Tibial artery (tissue), 4 donors: ENCODE measurements at regions not wholly inside any gene's neighbourhood (a gene's known extent, or its start where the extent isn't known, plus 50 kb on each side); places are given as distances from the start of the nearest gene placed in this dataset.

ENCODE experiments used
- DNase-seq, 2 donors: peaks; one replicate each; pipeline ENCODE4 v3.0.0-alpha.2; 2019
- H3K27ac ChIP-seq, 2 donors: fragments of 200-600 bp; sonication (generic) in 1 of 2; 1 replicate in 1 of 2; 2 replicates in 1 of 2; pipeline ENCODE4 v1.5.1; 2018 to 2019; ENCODE audit warnings: mild to moderate bottlenecking in 1 of 2
- H3K27me3 ChIP-seq, 2 donors: fragments of 200-600 bp; sonication (generic) in 1 of 2; one replicate each; pipeline versions ENCODE4 v1.5.1 to v1.6.0; 2016 to 2019
- H3K36me3 ChIP-seq, 3 donors: fragments of 200-600 bp; sonication (generic) in 2 of 3; one replicate each; pipeline ENCODE4 v1.5.1; 2016 to 2019; ENCODE audit warnings: mild to moderate bottlenecking in 2 of 3
- H3K4me1 ChIP-seq, 4 donors: fragments of 200-600 bp; sonication (generic) in 2 of 4; 1 replicate in 3 of 4; 2 replicates in 1 of 4; pipeline ENCODE4 v1.5.1; 2016 to 2019
- H3K4me3 ChIP-seq, 2 donors: fragments of 200-600 bp; sonication (generic) in 1 of 2; 1 replicate in 1 of 2; 2 replicates in 1 of 2; pipeline ENCODE4 v1.5.1; 2018 to 2019; ENCODE audit warnings: mild to moderate bottlenecking in 2 of 2
- H3K9me3 ChIP-seq, 3 donors: fragments of 200-600 bp; sonication (generic) in 1 of 3; one replicate each; pipeline ENCODE4 v1.5.1; 2016 to 2019
- CTCF ChIP-seq, 2 experiments: fragments of 200-600 bp in 1 of 2; fragments of 450-650 bp in 1 of 2; IDR thresholded peaks; one replicate each; pipeline ENCODE4 v1.5.1; 2017 to 2019; ENCODE audit warnings: antibody characterized with exemption in 2 of 2, mild to moderate bottlenecking in 1 of 2, moderate library complexity in 1 of 2
- intact Hi-C: fragments of 100-400 bp; cut with DNase I; formaldehyde crosslinking; loops from one replicate; pipeline ENCODE4 v1.15.0; 2023; ENCODE audit warnings: low total_unique reads

GRCh38 chr1:4984841-4985240 lies 330.4 kb downstream of the AJAP1 start:
- H3K27ac ChIP-seq = no peak overlapping the region
- DNase-seq = no peak
- H3K36me3 ChIP-seq = no peaks in the 10 kb centered on the region
- TF ChIP-seq CTCF (IDR thresholded peaks at IDR 0.05) = no peak
- H3K27me3 ChIP-seq = peaks cover 0 to 4% of the 10 kb centered on the region in 2 donors
- intact Hi-C loops = no loop called here
- no peaks in the 10 kb centered on the region for H3K4me1 ChIP-seq
- peaks cover 0 to 4% (median 0%) of the 10 kb centered on the region in 3 donors for H3K9me3 ChIP-seq
- H3K4me3 ChIP-seq = no peak overlapping the region

- H3K4me3 ChIP-seq = no peak overlapping the region
Observed at GRCh38 chr1:4980211-4980610, 325.8 kb downstream of the AJAP1 start.

GRCh38 chr1:4978660-4979390 lies 324.4 kb downstream of the AJAP1 start:
- Histone ChIP-seq H3K36me3 (no peaks in the 10 kb centered on the region), H3K27me3 (peaks cover 0 to 7% of the 10 kb centered on the region in 2 donors), H3K4me1 (no peaks in the 10 kb centered on the region), H3K9me3 (peaks cover 0 to 4% (median 0%) of the 10 kb centered on the region in 3 donors), H3K4me3 (no peak overlapping the region), H3K27ac (no peak overlapping the region)
- TF ChIP-seq CTCF (IDR thresholded peaks at IDR 0.05) = no peak
- no peak for DNase-seq
- intact Hi-C loops = no loop called here

More at GRCh38 chr1:4980211-4980610, 325.8 kb downstream of the AJAP1 start:
- Histone ChIP-seq H3K36me3 (no peaks in the 10 kb centered on the region), H3K27ac (no peak overlapping the region), H3K4me1 (no peaks in the 10 kb centered on the region), H3K27me3 (peaks cover 0 to 7% of the 10 kb centered on the region in 2 donors), H3K9me3 (peaks cover 0 to 4% (median 0%) of the 10 kb centered on the region in 3 donors)
- no peak for TF ChIP-seq CTCF (IDR thresholded peaks at IDR 0.05)
- no peak for DNase-seq
- intact Hi-C loops = no loop called here

GRCh38 chr1:4977701-4978100 lies 323.3 kb downstream of the AJAP1 start:
- Histone ChIP-seq H3K4me3 (no peak overlapping the region), H3K36me3 (no peaks in the 10 kb centered on the region), H3K27ac (no peak overlapping the region), H3K9me3 (no peaks in the 10 kb centered on the region), H3K27me3 (peaks cover 0 to 7% of the 10 kb centered on the region in 2 donors), H3K4me1 (no peaks in the 10 kb centered on the region)
- TF ChIP-seq CTCF (IDR thresholded peaks at IDR 0.05) = no peak
- no peak for DNase-seq
- intact Hi-C loops = no loop called here

GRCh38 chr1:4976859-4977440 lies 322.5 kb downstream of the AJAP1 start:
- Histone ChIP-seq H3K27me3 (peaks cover 0 to 7% of the 10 kb centered on the region in 2 donors), H3K27ac (no peak overlapping the region), H3K9me3 (no peaks in the 10 kb centered on the region), H3K4me1 (no peaks in the 10 kb centered on the region), H3K36me3 (no peaks in the 10 kb centered on the region), H3K4me3 (no peak overlapping the region)
- no peak for TF ChIP-seq CTCF (IDR thresholded peaks at IDR 0.05)
- no peak for DNase-seq
- intact Hi-C loops = no loop called here
